Thyroid gland (tissue), 4 donors: ENCODE measurements at regions not wholly inside any gene's neighbourhood (a gene's known extent, or its start where the extent isn't known, plus 50 kb on each side); places are given as distances from the start of the nearest gene placed in this dataset.

Experiments used
- DNase-seq, 2 donors: peaks; one replicate each; pipeline ENCODE4 v3.0.0-alpha.2; 2019
- H3K27ac ChIP-seq, 3 donors: fragments of 200-600 bp; sonication (generic); 1 replicate in 2 of 3; 2 replicates in 1 of 3; pipeline ENCODE4 v1.5.1; 2016 to 2019; ENCODE audit warnings: mild to moderate bottlenecking in 1 of 3, moderate library complexity in 1 of 3
- H3K27me3 ChIP-seq: fragments of 200-600 bp; sonication (generic); one replicate; pipeline ENCODE4 v1.5.1; 2019
- H3K36me3 ChIP-seq, 2 donors: fragments of 200-600 bp; sonication (generic); one replicate each; pipeline ENCODE4 v1.5.1; 2016 to 2019
- H3K4me1 ChIP-seq, 2 donors: fragments of 200-600 bp; sonication (generic); one replicate each; pipeline ENCODE4 v1.5.1; 2017 to 2019
- H3K4me3 ChIP-seq, 3 donors: fragments of 200-600 bp; sonication (generic); replicated peaks in 1 of 3; 1 replicate in 2 of 3; 2 replicates in 1 of 3; pipeline ENCODE4 v1.5.1; 2016; ENCODE audit warnings: mild to moderate bottlenecking in 1 of 3
- H3K9me3 ChIP-seq: fragments of 200-600 bp; sonication (generic); one replicate; pipeline ENCODE4 v1.5.1; 2017
- POLR2A ChIP-seq, 2 donors: fragments of 450-650 bp; IDR thresholded peaks; one replicate each; pipeline ENCODE4 v1.6.1; 2017; ENCODE audit warnings: antibody characterized with exemption in 2 of 2, mild to moderate bottlenecking in 2 of 2, moderate library complexity in 1 of 2
- WGBS, 2 donors: methylation state at CpG; one replicate each; pipeline ENCODE4 v1.1.5; 2017; 5-methylcytosine and 5-hydroxymethylcytosine counted together
- intact Hi-C: fragments of 100-400 bp; cut with DNase I; formaldehyde crosslinking; loops from one replicate; pipeline ENCODE4 v1.15.1; 2023
- TF ChIP-seq, protein P1 (sequence below), 6 experiments: fragments of 200-600 bp in 3 of 6; fragments of 450-650 bp in 3 of 6; sonication (generic) in 3 of 6; IDR thresholded peaks; one replicate each; pipeline ENCODE4 v1.5.1; 2016 to 2019; ENCODE audit warnings: antibody characterized with exemption in 6 of 6, mild to moderate bottlenecking in 2 of 6, inconsistent platforms in 1 of 6, moderate library complexity in 1 of 6

GRCh38 chr2:167462379-167462778 lies 574.1 kb downstream of the XIRP2 start:
- 86% methylated on average over 3 of the region's 3 CpGs for WGBS, 2 donors
- intact Hi-C loops, result no loop called here
- TF ChIP-seq POLR2A (IDR thresholded peaks at IDR 0.05), result no peak
- TF ChIP-seq, protein P1, sequence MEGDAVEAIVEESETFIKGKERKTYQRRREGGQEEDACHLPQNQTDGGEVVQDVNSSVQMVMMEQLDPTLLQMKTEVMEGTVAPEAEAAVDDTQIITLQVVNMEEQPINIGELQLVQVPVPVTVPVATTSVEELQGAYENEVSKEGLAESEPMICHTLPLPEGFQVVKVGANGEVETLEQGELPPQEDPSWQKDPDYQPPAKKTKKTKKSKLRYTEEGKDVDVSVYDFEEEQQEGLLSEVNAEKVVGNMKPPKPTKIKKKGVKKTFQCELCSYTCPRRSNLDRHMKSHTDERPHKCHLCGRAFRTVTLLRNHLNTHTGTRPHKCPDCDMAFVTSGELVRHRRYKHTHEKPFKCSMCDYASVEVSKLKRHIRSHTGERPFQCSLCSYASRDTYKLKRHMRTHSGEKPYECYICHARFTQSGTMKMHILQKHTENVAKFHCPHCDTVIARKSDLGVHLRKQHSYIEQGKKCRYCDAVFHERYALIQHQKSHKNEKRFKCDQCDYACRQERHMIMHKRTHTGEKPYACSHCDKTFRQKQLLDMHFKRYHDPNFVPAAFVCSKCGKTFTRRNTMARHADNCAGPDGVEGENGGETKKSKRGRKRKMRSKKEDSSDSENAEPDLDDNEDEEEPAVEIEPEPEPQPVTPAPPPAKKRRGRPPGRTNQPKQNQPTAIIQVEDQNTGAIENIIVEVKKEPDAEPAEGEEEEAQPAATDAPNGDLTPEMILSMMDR (IDR thresholded peaks at IDR 0.05), result no peak

GRCh38 chr2:167454036-167454435 lies 565.8 kb downstream of the XIRP2 start:
- Histone ChIP-seq H3K9me3 (no peaks in the 10 kb centered on the region), H3K4me1 (no peaks in the 10 kb centered on the region), H3K36me3 (no peaks in the 10 kb centered on the region), H3K27me3 (no peaks in the 10 kb centered on the region), H3K27ac (no peak overlapping the region), H3K4me3 (no peak overlapping the region)
- intact Hi-C loops, result no loop called here
- WGBS, 2 donors, result 95 to 96% methylated on average over 13 of the region's 13 CpGs
- TF ChIP-seq, protein P1 (IDR thresholded peaks at IDR 0.05), result no peak
- no peak for TF ChIP-seq POLR2A (IDR thresholded peaks at IDR 0.05)
- no peak for DNase-seq

More at GRCh38 chr2:167462379-167462778, 574.1 kb downstream of the XIRP2 start:
- Histone ChIP-seq H3K9me3 (no peaks in the 10 kb centered on the region), H3K4me3 (no peak overlapping the region), H3K27me3 (no peaks in the 10 kb centered on the region), H3K27ac (no peak overlapping the region), H3K36me3 (no peaks in the 10 kb centered on the region), H3K4me1 (no peaks in the 10 kb centered on the region)
- DNase-seq, result no peak

GRCh38 chr2:167451496-167452289 lies 563.4 kb downstream of the XIRP2 start:
- WGBS, 2 donors, result 80 to 83% methylated on average over 5 to 9 of the region's 9 CpGs

DNA sequence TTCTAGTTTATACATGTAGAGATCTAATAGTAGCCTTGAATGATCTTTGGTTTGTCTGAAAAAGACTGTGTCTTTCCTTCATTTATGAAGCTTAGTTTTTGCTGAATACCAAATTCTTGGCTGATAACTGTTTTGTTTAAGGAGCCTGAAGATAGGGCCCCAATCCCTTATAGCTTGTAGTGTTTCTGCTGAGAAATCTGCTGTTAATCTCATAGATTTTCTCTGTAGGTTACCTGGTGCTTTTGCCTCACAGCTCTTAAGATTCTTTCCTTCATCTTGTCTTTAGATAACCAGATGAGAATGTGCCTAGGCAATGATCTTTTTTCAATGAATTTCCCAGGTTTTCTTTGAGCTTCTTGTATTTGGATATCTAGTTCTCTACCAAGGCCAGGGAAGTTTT lies 562.1 kb downstream of the XIRP2 start:
- H3K4me3 ChIP-seq, result no peak overlapping the region
- intact Hi-C loops, result no loop called here
- DNase-seq, result no peak
- no peaks in the 10 kb centered on the region for H3K9me3 ChIP-seq
- H3K4me1 ChIP-seq, result no peaks in the 10 kb centered on the region
- H3K36me3 ChIP-seq, result no peaks in the 10 kb centered on the region
- TF ChIP-seq, protein P1 (IDR thresholded peaks at IDR 0.05), result no peak
- TF ChIP-seq POLR2A (IDR thresholded peaks at IDR 0.05), result no peak
- no peak overlapping the region for H3K27ac ChIP-seq
- no peaks in the 10 kb centered on the region for H3K27me3 ChIP-seq

More at GRCh38 chr2:167451496-167452289, 563.4 kb downstream of the XIRP2 start:
- Histone ChIP-seq H3K27me3 (no peaks in the 10 kb centered on the region), H3K4me3 (no peak overlapping the region), H3K4me1 (no peaks in the 10 kb centered on the region), H3K27ac (no peak overlapping the region), H3K36me3 (no peaks in the 10 kb centered on the region), H3K9me3 (no peaks in the 10 kb centered on the region)
- intact Hi-C loops, result no loop called here
- no peak for DNase-seq
- TF ChIP-seq, protein P1 (IDR thresholded peaks at IDR 0.05), result no peak
- TF ChIP-seq POLR2A (IDR thresholded peaks at IDR 0.05), result no peak

- Histone ChIP-seq H3K27me3 (no peaks in the 10 kb centered on the region), H3K4me3 (no peak overlapping the region), H3K9me3 (no peaks in the 10 kb centered on the region), H3K36me3 (no peaks in the 10 kb centered on the region), H3K27ac (no peak overlapping the region), H3K4me1 (no peaks in the 10 kb centered on the region)
- no peak for DNase-seq
- intact Hi-C loops, result no loop called here
- TF ChIP-seq, protein P1 (IDR thresholded peaks at IDR 0.05), result no peak
- TF ChIP-seq POLR2A (IDR thresholded peaks at IDR 0.05), result no peak
These were observed 552.1 kb downstream of the XIRP2 start for GRCh38 chr2:167440382-167440781.
